Fibroblast of upper back skin (primary cell): ENCODE measurements at regions not wholly inside any gene's neighbourhood (a gene's known extent, or its start where the extent isn't known, plus 50 kb on each side); places are given as distances from the start of the nearest gene placed in this dataset.

Experiments
- DNase-seq: peaks from one replicate; pipeline ENCODE4 v3.0.0-alpha.2; 2013

DNA sequence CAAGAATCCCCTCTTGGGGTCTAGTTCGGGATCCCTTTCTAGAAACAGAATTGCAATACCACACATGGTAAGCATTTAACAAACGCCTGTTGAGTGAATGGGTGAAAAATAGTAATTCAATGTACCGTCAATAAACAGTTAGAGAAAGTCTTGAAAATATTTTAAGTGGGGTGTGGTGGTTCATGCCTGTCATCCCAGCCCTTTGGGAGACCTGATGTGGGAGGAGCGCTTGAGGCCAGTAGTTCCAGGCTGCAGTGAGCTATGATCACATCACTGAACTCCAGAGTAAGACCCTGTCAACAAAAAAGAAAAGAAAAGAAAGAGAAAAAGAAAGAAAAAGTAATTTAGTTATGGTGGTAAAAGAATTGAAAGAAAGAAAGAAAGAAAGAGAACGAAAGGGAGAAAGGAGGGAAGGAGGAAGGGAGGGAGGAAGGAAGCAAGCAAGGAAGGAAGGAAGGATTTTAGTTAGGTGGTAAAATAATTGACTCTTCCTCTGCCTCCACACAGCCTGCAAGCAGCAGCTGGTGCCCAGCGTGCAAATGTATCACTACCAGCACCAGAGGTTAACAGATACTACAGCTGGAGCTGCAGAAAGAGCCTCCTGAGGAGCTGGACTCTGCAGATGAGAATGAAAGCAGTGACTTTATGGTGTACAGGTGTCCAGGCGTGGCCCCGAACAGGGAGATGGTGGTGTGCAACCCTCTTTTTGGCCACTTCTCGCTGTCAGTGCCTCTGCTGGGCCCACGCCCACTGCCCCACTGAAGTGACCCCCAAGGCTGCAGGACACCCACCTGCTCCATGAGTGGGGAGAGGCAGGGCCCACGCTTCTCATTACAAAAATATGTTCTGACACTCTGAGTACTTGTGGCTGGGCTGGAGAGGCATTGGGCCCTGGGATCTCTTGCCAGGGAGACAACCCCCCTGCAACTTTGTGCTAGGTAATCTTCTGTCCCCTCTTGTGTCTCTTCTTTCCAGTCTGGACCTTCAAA lies 135.4 kb downstream of the BAMBI start:
- no peak for DNase-seq

DNA sequence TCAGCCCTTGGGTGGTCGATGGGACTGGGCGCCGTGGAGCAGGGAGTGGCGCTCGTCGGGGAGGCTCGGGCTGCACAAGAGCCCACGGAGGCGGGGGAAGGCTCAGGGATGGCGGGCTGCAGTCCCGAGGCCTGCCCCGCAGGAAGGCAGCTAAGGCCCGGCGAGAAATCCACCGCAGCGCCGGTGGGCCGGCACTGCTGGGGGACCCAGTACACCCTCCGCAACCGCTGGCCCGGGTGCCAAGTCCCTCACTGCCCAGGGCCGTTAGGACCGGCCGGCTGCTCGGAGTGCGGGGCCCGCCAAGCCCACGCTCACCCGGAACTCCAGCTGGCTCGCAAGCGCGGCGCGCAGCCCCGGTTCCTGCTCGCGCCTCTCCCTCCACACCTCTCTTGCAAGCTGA lies 138.4 kb downstream of the BAMBI start:
- DNase-seq: no peak

DNA sequence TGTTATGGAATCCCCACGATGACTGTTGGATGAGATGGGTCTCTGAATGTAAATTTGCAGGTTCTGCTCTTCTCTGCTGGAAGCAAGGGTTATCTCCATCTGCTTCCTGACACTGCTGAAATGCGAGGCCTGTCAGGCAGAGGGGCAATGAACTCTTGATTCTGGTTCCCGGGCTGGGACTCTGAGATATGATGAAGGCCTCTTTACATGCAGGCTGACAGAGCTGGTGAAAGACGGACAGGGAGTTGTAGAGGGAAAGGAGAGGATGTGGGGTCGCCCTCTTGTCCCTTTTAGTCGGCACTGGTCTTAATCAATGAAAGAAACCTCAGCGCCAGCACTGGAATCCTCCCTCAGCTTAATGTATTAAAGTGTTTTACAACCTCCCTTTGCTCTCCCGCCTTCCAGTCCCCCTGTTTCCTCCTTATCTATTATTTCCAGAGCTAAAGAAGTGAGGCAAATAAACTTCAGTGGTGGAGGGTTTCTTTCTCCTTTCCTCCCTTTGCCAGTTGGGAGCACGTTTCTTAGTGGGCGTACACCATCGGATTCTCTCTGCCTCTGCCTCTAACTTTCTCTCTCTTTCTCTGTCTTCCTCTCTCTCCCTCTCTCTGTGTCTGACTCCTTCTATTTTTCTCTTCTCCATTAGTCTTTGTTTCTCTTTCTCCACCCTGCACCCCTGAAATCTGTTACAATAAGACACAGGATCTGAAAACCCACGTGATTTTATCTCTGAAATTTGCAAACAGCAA lies 145.6 kb downstream of the BAMBI start:
- no peak for DNase-seq

DNA sequence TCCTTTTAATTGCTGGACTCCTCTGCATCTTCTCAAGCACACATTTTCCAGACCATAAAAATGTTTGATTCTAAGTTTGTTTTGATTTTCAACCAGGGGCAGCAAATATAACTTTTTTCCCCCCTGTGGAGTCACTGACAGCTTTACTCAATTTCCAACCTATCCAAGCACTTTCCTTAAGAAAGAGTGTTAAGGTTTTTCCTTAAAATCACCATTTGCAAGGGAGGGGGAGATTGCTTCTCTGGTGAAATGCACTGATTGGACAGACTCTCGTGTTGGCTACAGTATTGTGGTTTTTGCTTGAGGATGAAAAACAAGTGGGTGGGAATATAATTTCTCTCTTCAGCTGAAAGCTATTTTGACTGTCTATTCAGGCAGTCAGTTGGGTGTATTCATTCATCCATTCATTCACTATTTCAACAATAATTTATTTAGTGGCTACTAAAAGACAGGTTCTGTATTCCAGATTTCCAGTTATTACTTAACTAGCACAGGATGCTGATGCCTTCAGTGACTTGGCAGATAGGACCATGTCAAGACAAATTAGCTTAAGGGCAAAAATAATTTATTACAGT lies 146.3 kb downstream of the BAMBI start:
- peak; percentile 15 for DNase-seq

DNA sequence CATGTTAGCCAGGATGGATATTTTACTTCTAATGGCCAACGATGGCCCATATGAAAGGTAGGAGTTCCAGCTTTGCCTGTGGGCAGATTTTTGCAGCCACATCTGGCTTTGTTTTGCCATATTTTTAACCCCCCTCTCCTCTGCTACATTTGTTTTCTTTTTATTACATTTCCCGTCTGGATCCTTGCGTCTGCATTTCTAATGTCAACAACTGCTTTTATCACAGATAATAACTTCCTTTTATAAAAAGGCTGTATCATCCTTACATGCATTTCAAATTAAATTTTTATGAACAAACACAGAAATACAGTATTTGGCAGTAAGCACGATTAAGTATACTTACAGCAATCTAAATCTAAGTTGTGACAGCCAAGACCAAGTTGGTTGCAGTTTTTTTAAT lies 156.0 kb downstream of the BAMBI start:
- no peak for DNase-seq

- DNase-seq: no peak
Measured at GRCh38 chr10:28836435-28836743, 159.1 kb downstream of the BAMBI start.

- DNase-seq: peak; percentile 19
Measured at GRCh38 chr10:28837613-28838390, 160.5 kb downstream of the BAMBI start.

DNA sequence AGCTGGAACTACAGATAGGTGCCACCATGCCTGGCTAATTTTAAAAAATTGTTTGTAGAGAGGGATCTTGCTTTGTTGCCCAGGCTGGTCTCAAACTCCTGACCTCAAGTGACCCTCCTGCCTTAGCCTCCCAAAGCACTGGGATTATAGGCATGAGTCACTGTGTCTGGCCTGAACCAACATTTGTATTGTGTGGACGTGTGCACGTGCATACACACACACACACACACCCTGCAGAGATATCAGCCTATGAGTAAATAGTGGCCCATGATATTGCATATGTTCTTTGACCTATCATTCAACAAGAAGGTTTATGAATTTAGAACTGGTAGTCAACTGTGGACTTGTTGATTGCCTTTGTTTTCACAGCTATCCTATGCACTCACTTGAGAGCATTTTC lies 161.6 kb downstream of the BAMBI start:
- no peak for DNase-seq

DNA sequence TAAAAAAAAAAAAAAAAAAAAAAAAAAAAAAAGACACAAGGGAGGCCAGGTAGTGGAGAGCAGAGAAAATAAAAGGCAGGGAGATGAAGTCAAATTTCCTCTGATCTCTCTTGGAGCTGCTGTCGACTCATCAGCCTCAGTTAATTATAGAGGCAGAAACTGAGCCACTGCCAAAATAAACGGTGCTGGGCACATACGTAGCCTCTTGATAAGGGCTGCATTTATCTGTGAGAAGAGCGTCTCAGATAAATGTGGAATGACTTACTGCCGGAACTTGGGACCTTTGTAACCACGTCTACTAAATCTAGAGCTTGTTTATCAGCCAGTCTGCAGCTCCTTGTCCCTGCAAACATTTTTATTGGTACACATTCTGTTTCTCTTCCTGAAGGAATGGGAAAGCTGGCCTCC lies 162.3 kb downstream of the BAMBI start:
- peak; percentile 34 for DNase-seq

DNA sequence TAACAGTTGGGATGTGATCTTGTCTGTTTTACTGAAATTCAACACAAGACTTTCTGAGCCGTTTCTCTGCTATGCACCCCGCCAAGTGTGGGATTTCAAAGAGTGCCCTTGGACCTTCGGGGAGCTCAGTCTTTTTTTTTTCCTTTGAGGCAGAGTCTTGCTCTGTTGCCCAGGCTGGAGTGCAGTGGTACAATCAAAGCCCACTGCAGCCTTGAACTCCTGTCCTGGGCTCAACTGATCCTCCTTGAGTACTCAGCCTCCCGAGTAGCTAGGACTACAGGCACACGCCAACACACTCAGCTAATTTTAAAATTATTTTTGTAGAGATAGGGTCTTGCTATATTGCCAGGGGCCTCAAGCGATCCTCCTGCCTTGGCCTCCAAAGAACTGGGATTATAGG lies 162.9 kb downstream of the BAMBI start:
- DNase-seq: no peak

GRCh38 chr10:28840971-28841370 lies 163.7 kb downstream of the BAMBI start:
- DNase-seq: peak; percentile 26

DNA sequence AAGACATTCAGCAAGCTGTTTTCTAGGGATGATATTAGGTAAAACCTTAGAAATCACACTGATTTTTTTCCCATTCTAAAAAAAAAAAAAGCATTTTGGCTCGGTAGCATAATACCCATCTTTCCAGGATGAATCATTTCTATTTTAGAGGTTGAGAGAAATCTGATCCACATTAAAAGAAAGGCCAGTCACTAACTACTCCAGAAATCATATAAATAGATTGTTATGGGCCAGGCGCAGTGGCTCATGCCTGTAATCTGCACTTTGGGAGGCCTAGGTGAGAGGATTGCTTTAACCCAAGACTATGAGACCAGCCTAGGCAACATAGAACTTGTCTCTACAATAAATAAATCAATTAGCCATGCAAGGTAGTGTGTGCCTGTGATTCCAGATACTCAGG lies 164.3 kb downstream of the BAMBI start:
- peak; percentile 79 for DNase-seq

GRCh38 chr10:28842321-28842720 lies 165.0 kb downstream of the BAMBI start:
- DNase-seq: peak; percentile 85

DNA sequence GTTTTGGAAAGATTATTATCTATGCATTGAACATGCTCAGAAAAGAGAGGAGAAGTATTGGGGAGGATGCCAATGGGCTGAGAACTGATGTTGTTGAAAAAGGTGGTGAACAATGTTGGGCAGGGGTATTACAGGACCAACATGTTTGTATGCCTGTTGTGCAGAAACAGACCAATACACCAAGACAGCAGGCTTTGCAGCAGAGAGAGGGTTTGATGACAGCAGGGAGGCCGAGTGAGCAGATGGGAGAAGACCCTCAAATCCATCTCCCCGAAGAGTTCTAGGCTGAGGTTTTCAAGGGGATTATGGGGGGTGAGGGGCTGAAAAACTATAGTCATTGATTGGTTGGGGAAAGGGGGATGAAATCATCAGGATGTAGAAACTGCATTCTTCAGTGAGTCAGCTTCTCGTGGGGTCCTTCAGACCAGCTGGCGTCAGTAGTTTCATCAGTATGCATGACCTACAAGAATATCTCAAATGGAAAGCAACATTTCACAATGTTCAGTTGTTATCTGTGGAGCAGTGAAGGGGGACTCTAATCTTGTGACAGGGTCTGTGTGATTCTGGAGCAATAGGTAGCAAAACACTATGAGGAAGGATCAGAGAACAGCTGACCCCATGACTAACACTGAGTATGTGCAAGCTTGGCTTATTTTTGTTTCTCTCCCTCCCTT lies 167.8 kb downstream of the BAMBI start:
- DNase-seq: peak; percentile 72

DNA sequence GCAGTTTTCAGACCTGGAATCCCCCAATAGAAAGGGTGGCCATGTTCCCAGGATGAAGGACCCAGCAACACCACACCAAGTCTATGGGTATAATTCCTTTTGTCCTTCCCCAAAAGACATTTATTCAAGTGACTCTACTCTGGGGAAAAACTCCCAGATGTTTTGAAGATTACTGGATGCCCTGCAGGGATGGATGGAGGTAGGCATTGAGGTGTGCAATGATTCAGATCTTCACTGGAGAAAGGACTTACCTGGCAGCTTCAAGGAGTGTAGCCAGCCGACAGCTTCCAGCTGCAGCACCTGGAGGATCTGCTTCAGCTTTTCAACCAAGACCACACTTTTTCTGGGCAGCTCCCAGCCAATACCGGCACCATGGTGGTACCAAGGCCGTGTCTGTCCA lies 172.0 kb downstream of the BAMBI start:
- DNase-seq: no peak

DNA sequence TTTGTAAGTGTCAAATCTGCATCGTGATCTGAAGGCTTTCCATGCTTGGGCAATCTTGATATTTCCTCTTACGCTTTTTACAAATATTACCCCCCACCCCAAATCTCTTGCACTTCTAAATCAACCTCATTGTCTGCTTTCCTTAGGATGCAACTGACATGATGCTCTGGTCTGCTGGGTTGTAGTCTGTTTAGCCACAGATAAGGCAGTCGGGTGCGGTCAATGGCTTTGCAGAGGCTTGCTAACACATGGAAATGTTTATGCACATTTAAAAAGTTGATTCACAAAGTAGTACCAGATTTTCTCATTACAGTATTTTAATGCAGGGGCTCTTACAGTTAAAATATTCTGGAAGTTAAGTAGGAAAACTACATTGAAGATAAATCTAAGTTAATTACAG lies 172.5 kb downstream of the BAMBI start:
- DNase-seq: no peak

- no peak for DNase-seq
Measured at GRCh38 chr10:28850784-28851183, 173.5 kb downstream of the BAMBI start.

GRCh38 chr10:28853195-28853594 lies 175.9 kb downstream of the BAMBI start:
- DNase-seq: peak; percentile 49

DNA sequence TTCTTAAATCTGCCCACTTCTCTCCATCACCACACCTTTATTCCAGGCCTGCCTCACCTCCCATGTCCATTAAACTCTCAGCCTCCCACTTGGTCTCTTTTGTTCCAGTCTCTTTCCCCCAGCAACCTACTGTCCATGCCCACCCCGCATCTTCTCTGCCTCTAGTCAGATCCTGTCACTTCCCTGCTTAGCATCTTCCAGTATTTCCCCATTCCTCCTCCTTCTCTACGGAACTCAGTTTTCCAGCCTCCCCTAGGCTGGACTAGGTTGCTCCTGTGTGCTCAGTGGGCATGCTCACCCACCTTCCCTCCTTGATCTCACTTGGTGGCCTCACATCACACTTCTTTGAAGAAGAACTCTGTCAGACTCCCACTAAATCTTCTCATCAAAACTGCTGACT lies 179.8 kb downstream of the BAMBI start:
- no peak for DNase-seq

DNA sequence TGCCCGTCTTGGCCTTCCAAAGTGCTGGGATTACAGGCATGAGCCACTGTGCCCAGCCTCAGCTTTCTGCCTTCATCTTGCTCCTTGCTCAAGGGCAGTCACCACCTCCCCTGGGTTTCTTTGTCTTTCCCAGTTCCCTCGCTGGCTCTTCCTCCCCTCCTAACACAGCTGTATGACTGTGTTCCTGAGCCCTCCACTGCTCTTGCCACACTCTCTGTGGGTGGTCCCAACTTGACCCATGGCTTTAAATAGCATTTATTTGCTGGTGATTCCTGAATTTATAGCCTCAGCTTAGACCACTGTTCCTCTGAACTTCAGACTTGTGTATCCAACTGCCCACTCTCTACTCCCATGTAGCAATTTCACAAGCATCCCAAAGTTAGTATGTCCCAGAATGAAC lies 181.3 kb downstream of the BAMBI start:
- no peak for DNase-seq

- no peak for DNase-seq
Measured at GRCh38 chr10:28859791-28860190, 182.5 kb downstream of the BAMBI start.

GRCh38 chr10:28862219-28862618 lies 184.9 kb downstream of the BAMBI start:
- no peak for DNase-seq
